Neuronal stem cell (in vitro differentiated cells): ENCODE measurements at regions not wholly inside any gene's neighbourhood (a gene's known extent, or its start where the extent isn't known, plus 50 kb on each side); places are given as distances from the start of the nearest gene placed in this dataset.

ENCODE experiments used
- DNase-seq: peaks from one replicate; pipeline ENCODE4 v3.0.0-alpha.2; 2013; ENCODE audit warnings: low spot score
- H2AFZ ChIP-seq: one replicate; pipeline ENCODE4 v1.6.1; 2013; ENCODE audit warnings: mild to moderate bottlenecking, low read length, inconsistent platforms
- H2AK5ac ChIP-seq: 2 replicates; pipeline ENCODE4 v1.6.1; 2013; ENCODE audit warnings: low read depth, mild to moderate bottlenecking, inconsistent platforms, low read length, moderate library complexity, mixed read lengths
- H2BK120ac ChIP-seq: 2 replicates; pipeline ENCODE4 v1.6.1; 2013; ENCODE audit warnings: low read depth, mild to moderate bottlenecking, inconsistent platforms, low read length, moderate library complexity, mixed read lengths
- H2BK12ac ChIP-seq: one replicate; pipeline ENCODE4 v1.6.1; 2013; ENCODE audit warnings: low read length, inconsistent platforms
- H2BK15ac ChIP-seq: 2 replicates; pipeline ENCODE4 v1.6.1; 2013; ENCODE audit warnings: mild to moderate bottlenecking, low read length, inconsistent platforms, mixed read lengths
- H2BK5ac ChIP-seq: one replicate; pipeline ENCODE4 v1.6.1; 2013; ENCODE audit warnings: inconsistent platforms, mild to moderate bottlenecking, low read length, moderate library complexity
- H3K14ac ChIP-seq: one replicate; pipeline ENCODE4 v1.6.1; 2013; ENCODE audit warnings: low read length, inconsistent platforms
- H3K18ac ChIP-seq: 2 replicates; pipeline ENCODE4 v1.6.1; 2013; ENCODE audit warnings: low read length, inconsistent platforms
- H3K23ac ChIP-seq: 2 replicates; pipeline ENCODE4 v1.6.1; 2013; ENCODE audit warnings: low read depth, mild to moderate bottlenecking, mixed read lengths, low read length, inconsistent platforms; ENCODE audit not compliant: poor library complexity
- H3K27ac ChIP-seq: replicated peaks from 3 replicates; pipeline ENCODE4 v1.5.1; 2013; ENCODE audit warnings: low read length, inconsistent platforms
- H3K27me3 ChIP-seq, 3 experiments: 2 replicates each; pipeline ENCODE4 v1.6.1; 2013; ENCODE audit warnings: low read length in 3 of 3, mild to moderate bottlenecking in 2 of 3, inconsistent platforms in 1 of 3, low read depth in 1 of 3, mixed read lengths in 1 of 3, moderate library complexity in 1 of 3; ENCODE audit not compliant: control insufficient read depth in 3 of 3, insufficient read depth in 3 of 3
- H3K36me3 ChIP-seq, 2 donors: replicated peaks in 1 of 2; 2 replicates each; pipeline ENCODE4 v1.6.1; 2013; ENCODE audit warnings: low read length in 2 of 2; ENCODE audit not compliant: control insufficient read depth in 2 of 2, insufficient read depth in 2 of 2
- H3K4ac ChIP-seq: 2 replicates; pipeline ENCODE4 v1.6.1; 2013; ENCODE audit warnings: inconsistent platforms, mild to moderate bottlenecking, low read length, moderate library complexity
- H3K4me1 ChIP-seq, 2 donors: 1 replicate in 1 of 2; 2 replicates in 1 of 2; pipeline ENCODE4 v1.6.1; 2013; ENCODE audit warnings: low read length in 2 of 2, low read depth in 1 of 2; ENCODE audit not compliant: control insufficient read depth in 2 of 2, insufficient read depth in 1 of 2
- H3K4me2 ChIP-seq: one replicate; pipeline ENCODE4 v1.6.1; 2013; ENCODE audit warnings: mild to moderate bottlenecking, low read length, inconsistent platforms; ENCODE audit not compliant: insufficient read depth, poor library complexity, severe bottlenecking
- H3K4me3 ChIP-seq, 2 donors: 2 replicates each; pipeline ENCODE4 v1.5.1; 2013; ENCODE audit warnings: low read length in 2 of 2, mild to moderate bottlenecking in 2 of 2, inconsistent platforms in 1 of 2, moderate library complexity in 1 of 2
- H3K79me1 ChIP-seq: one replicate; pipeline ENCODE4 v1.6.1; 2013; ENCODE audit warnings: low read depth, mild to moderate bottlenecking, inconsistent platforms, low read length, moderate library complexity
- H3K9ac ChIP-seq: one replicate; pipeline ENCODE4 v1.6.1; 2013; ENCODE audit warnings: mild to moderate bottlenecking, low read depth, low read length, inconsistent platforms; ENCODE audit not compliant: poor library complexity
- H3K9me3 ChIP-seq, 2 donors: replicated peaks in 1 of 2; 2 replicates each; pipeline versions ENCODE3 to v1.6.1; 2013; ENCODE audit warnings: low read length in 2 of 2, mild to moderate bottlenecking in 2 of 2, inconsistent platforms in 1 of 2, low read depth in 1 of 2, mixed read lengths in 1 of 2, moderate library complexity in 1 of 2; ENCODE audit not compliant: control insufficient read depth in 2 of 2, insufficient read depth in 1 of 2
- H4K8ac ChIP-seq: one replicate; pipeline ENCODE4 v1.6.1; 2013; ENCODE audit warnings: low read depth, mild to moderate bottlenecking, inconsistent platforms, low read length, moderate library complexity
- H4K91ac ChIP-seq: one replicate; pipeline ENCODE4 v1.6.1; 2013; ENCODE audit warnings: low read length, low read depth, mild to moderate bottlenecking, inconsistent platforms; ENCODE audit not compliant: poor library complexity
- WGBS, 2 donors: extraction: QIAGEN DNeasy Blood & Tissue Kit; methylation state at CpG; one replicate each; pipeline ENCODE4 v1.1.7; 2013; ENCODE audit warnings: missing lambda C conversion rate in 2 of 2, mixed read lengths in 1 of 2; ENCODE audit not compliant: insufficient read length in 2 of 2, insufficient replicate concordance in 1 of 2; ENCODE audit errors: extremely low coverage in 2 of 2; 5-methylcytosine and 5-hydroxymethylcytosine counted together

- WGBS, 2 donors, result no CpG with 5 or more reads among the region's 6 CpGs
- Histone ChIP-seq H3K14ac (no peak overlapping the region), H3K4me2 (no peak overlapping the region), H3K23ac (no peak overlapping the region), H2BK5ac (no peak overlapping the region), H3K9ac (no peak overlapping the region), H4K91ac (no peak overlapping the region), H3K36me3 (no peaks in the 10 kb centered on the region), H2BK120ac (no peak overlapping the region), H3K4me1 (no peaks in the 10 kb centered on the region), H2AK5ac (no peak overlapping the region), H3K79me1 (no peaks in the 10 kb centered on the region), H3K27ac (no peak overlapping the region), H2BK12ac (no peak overlapping the region), H3K4ac (no peak overlapping the region), H2BK15ac (no peak overlapping the region), H3K9me3 (no peaks in the 10 kb centered on the region), H3K27me3 (peaks cover 0 to 6% (median 5%) of the 10 kb centered on the region in 3 experiments), H2AFZ (no peak overlapping the region), H4K8ac (no peak overlapping the region), H3K18ac (no peak overlapping the region), H3K4me3 (no peak overlapping the region)
- no peak for DNase-seq
These were observed 430.3 kb downstream of the ZNF536 start for GRCh38 chr19:30802424-30803013.

GRCh38 chr19:30799865-30800755 lies 427.9 kb downstream of the ZNF536 start:
- Histone ChIP-seq H2BK5ac (no peak overlapping the region), H3K9me3 (no peaks in the 10 kb centered on the region), H3K18ac (no peak overlapping the region), H2BK15ac (no peak overlapping the region), H2BK12ac (no peak overlapping the region), H2AK5ac (no peak overlapping the region), H4K8ac (no peak overlapping the region), H3K9ac (no peak overlapping the region), H3K36me3 (no peaks in the 10 kb centered on the region), H3K4me2 (no peak overlapping the region), H3K14ac (no peak overlapping the region), H4K91ac (no peak overlapping the region), H3K4me1 (no peaks in the 10 kb centered on the region), H3K27ac (no peak overlapping the region), H3K23ac (no peak overlapping the region), H2BK120ac (no peak overlapping the region), H2AFZ (no peak overlapping the region), H3K4ac (no peak overlapping the region), H3K79me1 (no peaks in the 10 kb centered on the region), H3K4me3 (no peak overlapping the region), H3K27me3 (peaks cover 0 to 6% (median 5%) of the 10 kb centered on the region in 3 experiments)
- DNase-seq, result peak; percentile 50
- WGBS, 2 donors, result no CpG with 5 or more reads among the region's 22 CpGs

- Histone ChIP-seq H3K27me3 (peaks cover 0 to 6% (median 5%) of the 10 kb centered on the region in 3 experiments), H4K8ac (no peak overlapping the region), H3K23ac (no peak overlapping the region), H3K27ac (no peak overlapping the region), H3K9ac (no peak overlapping the region), H2AK5ac (no peak overlapping the region), H3K4me1 (no peaks in the 10 kb centered on the region), H2BK12ac (no peak overlapping the region), H3K4ac (no peak overlapping the region), H2BK120ac (no peak overlapping the region), H3K36me3 (no peaks in the 10 kb centered on the region), H3K9me3 (no peaks in the 10 kb centered on the region), H3K18ac (no peak overlapping the region), H2BK5ac (no peak overlapping the region), H2AFZ (no peak overlapping the region), H3K4me2 (no peak overlapping the region), H4K91ac (no peak overlapping the region), H3K4me3 (no peak overlapping the region), H2BK15ac (no peak overlapping the region), H3K79me1 (no peaks in the 10 kb centered on the region), H3K14ac (no peak overlapping the region)
- DNase-seq, result no peak
- no CpG with 5 or more reads among the region's 5 CpGs for WGBS, 2 donors
These were observed 423.5 kb downstream of the ZNF536 start for GRCh38 chr19:30795727-30796126.
